HepG2 (cell line): ENCODE measurements at regions not wholly inside any gene's neighbourhood (a gene's known extent, or its start where the extent isn't known, plus 50 kb on each side); places are given as distances from the start of the nearest gene placed in this dataset.

Experiments used
- ATAC-seq: fragments of 200-7000 bp; cut with Tn5 transposase; 3 replicates; pipeline ENCODE4 v1.9.1; 2020; ENCODE audit warnings: mild to moderate bottlenecking, moderate library complexity
- BruUV-seq: library from RNA; stranded (reverse); fragments of 400-500 nt; replicated peaks from 2 replicates; lab custom pipeline; 2021; lab: Mats Ljungman, UMichigan
- CTCF ChIA-PET: fragments of 300-600 bp; formaldehyde crosslinking; extraction: SDS; loops from one replicate; lab custom pipeline; 2021; ENCODE audit warnings: low total read pairs, inconsistent platforms, low intra/inter-chr PET ratio; lab: Yijun Ruan, JAX
- POLR2A ChIA-PET: fragments of 350-600 bp; sonication (Branson Sonifier 250); formaldehyde crosslinking; loops from one replicate; lab custom pipeline; 2020; ENCODE audit warnings: antibody characterized with exemption, inconsistent platforms; lab: Yijun Ruan, JAX
- DNase-seq: peaks from one replicate; pipeline ENCODE4 v3.0.0-alpha.2; 2015; ENCODE audit warnings: low spot score
- FAIRE-seq: peaks from 3 replicates; lab custom pipeline; 2011; peaks lifted over from hg19 to GRCh38; lab: Jason Lieb, UNC
- H2AFZ ChIP-seq: one replicate; pipeline ENCODE4 v1.6.1; 2011; ENCODE audit warnings: low read length, inconsistent platforms
- H3K27ac ChIP-seq: fragments of 300-600 bp; 3 replicates; pipeline ENCODE4 v1.8.0; 2011; ENCODE audit warnings: mixed run types, mild to moderate bottlenecking, mixed read lengths, low read length, inconsistent platforms; ENCODE audit not compliant: insufficient read depth; ENCODE audit errors: extremely low read length
- H3K27me3 ChIP-seq, 2 experiments: fragments of 200-600 bp in 1 of 2; 2 replicates in 1 of 2; 3 replicates in 1 of 2; pipeline versions ENCODE4 v1.6.0 to v1.8.0; 2011; ENCODE audit warnings: low read length in 2 of 2, mild to moderate bottlenecking in 2 of 2, moderate library complexity in 2 of 2, inconsistent platforms in 1 of 2; ENCODE audit not compliant: insufficient read depth in 2 of 2, control insufficient read depth in 1 of 2
- H3K36me3 ChIP-seq, 2 experiments: fragments of 200-600 bp in 1 of 2; replicated peaks in 1 of 2; 2 replicates in 1 of 2; 3 replicates in 1 of 2; pipeline versions ENCODE4 v1.5.1 to v1.8.0; 2011; ENCODE audit warnings: low read length in 2 of 2, inconsistent platforms in 1 of 2; ENCODE audit not compliant: insufficient read depth in 2 of 2, control insufficient read depth in 1 of 2
- H3K4me1 ChIP-seq: 2 replicates; pipeline ENCODE4 v1.5.1; 2012; ENCODE audit warnings: low read length, inconsistent platforms; ENCODE audit not compliant: insufficient read depth
- H3K4me2 ChIP-seq: 2 replicates; pipeline ENCODE4 v1.6.0; 2011; ENCODE audit warnings: low read depth, low read length, inconsistent platforms
- H3K4me3 ChIP-seq, 3 experiments: fragments of 200-600 bp in 1 of 3; sonication (generic), shearing (Covaris generic) in 1 of 3; replicated peaks in 1 of 3; 2 replicates each; pipeline ENCODE4 v1.5.1; 2011 to 2016; ENCODE audit warnings: low read length in 3 of 3, inconsistent platforms in 2 of 3, low read depth in 2 of 3, mild to moderate bottlenecking in 2 of 3, control low read depth in 1 of 3, mixed read lengths in 1 of 3; ENCODE audit not compliant: insufficient read depth in 1 of 3
- H3K79me2 ChIP-seq: one replicate; pipeline ENCODE4 v1.6.1; 2011; ENCODE audit warnings: low read length, inconsistent platforms; ENCODE audit not compliant: insufficient read depth
- H3K9ac ChIP-seq: 2 replicates; pipeline ENCODE4 v1.6.0; 2011; ENCODE audit warnings: mild to moderate bottlenecking, low read depth, low read length, inconsistent platforms; ENCODE audit not compliant: insufficient read depth
- H3K9me3 ChIP-seq: 2 replicates; pipeline ENCODE4 v1.5.1; 2012; ENCODE audit warnings: mild to moderate bottlenecking, low read length
- H4K20me1 ChIP-seq: 2 replicates; pipeline ENCODE4 v1.6.0; 2011; ENCODE audit warnings: inconsistent platforms, mild to moderate bottlenecking, low read length, moderate library complexity; ENCODE audit not compliant: insufficient read depth
- BORCS8-MEF2B ChIP-seq: sonication (generic); formaldehyde crosslinking; IDR thresholded peaks from 2 replicates; pipeline ENCODE4 v1.8.0; 2022; ENCODE audit warnings: mild to moderate bottlenecking, missing genetic modification reagents
- CEBPG ChIP-seq: IDR thresholded peaks from 2 replicates; pipeline ENCODE4 v1.6.1; 2016
- KLF16 ChIP-seq, 2 experiments: sonication (generic) in 1 of 2; formaldehyde crosslinking in 1 of 2; IDR thresholded peaks; 2 replicates each; pipeline versions ENCODE4 v1.6.1 to v1.8.0; 2016 to 2023; ENCODE audit warnings: missing genetic modification reagents in 2 of 2, missing compliant biosample characterization in 1 of 2
- MAZ ChIP-seq, 2 experiments: sonication (generic) in 1 of 2; formaldehyde crosslinking in 1 of 2; IDR thresholded peaks; 2 replicates each; pipeline versions ENCODE4 v1.5.0 to v1.6.1; 2012 to 2020; ENCODE audit warnings: low read depth in 2 of 2, mild to moderate bottlenecking in 2 of 2, borderline replicate concordance in 1 of 2, improper control_type of control experiment in 1 of 2, low read length in 1 of 2, missing genetic modification reagents in 1 of 2, moderate library complexity in 1 of 2
- POGZ ChIP-seq: sonication (generic); formaldehyde crosslinking; IDR thresholded peaks from 2 replicates; pipeline ENCODE4 v1.4.0; 2020; ENCODE audit warnings: mild to moderate bottlenecking, missing genetic modification reagents
- RBAK ChIP-seq: sonication (generic); formaldehyde crosslinking; IDR thresholded peaks from 2 replicates; pipeline ENCODE4 v1.5.1; 2020; ENCODE audit warnings: mild to moderate bottlenecking, missing genetic modification reagents
- SKI ChIP-seq: fragments of 450-650 bp; IDR thresholded peaks from one replicate; pipeline ENCODE4 v1.6.1; 2018; ENCODE audit warnings: mild to moderate bottlenecking; ENCODE audit not compliant: partially characterized antibody
- SRY ChIP-seq: sonication (generic); formaldehyde crosslinking; IDR thresholded peaks from 2 replicates; pipeline ENCODE4 v1.8.0; 2022; ENCODE audit warnings: mild to moderate bottlenecking, missing genetic modification reagents
- TP53 ChIP-seq: sonication (generic); formaldehyde crosslinking; conservative IDR thresholded peaks from 2 replicates; pipeline ENCODE4 v1.4.0; 2020; ENCODE audit warnings: missing genetic modification reagents
- TSC22D2 ChIP-seq: sonication (generic); formaldehyde crosslinking; IDR thresholded peaks from 2 replicates; pipeline ENCODE4 v1.5.1; 2020; ENCODE audit warnings: missing genetic modification reagents, mild to moderate bottlenecking, borderline replicate concordance
- ZNF256 ChIP-seq: sonication (generic); formaldehyde crosslinking; conservative IDR thresholded peaks from 2 replicates; pipeline ENCODE4 v1.4.0; 2020; ENCODE audit warnings: missing genetic modification reagents
- ZNF552 ChIP-seq: sonication (generic); formaldehyde crosslinking; IDR thresholded peaks from 2 replicates; pipeline ENCODE4 v1.9.0; 2022; ENCODE audit warnings: missing genetic modification reagents, mild to moderate bottlenecking, borderline replicate concordance
- ZNF747 ChIP-seq: sonication (generic); formaldehyde crosslinking; IDR thresholded peaks from 2 replicates; pipeline ENCODE4 v1.8.1; 2023; ENCODE audit warnings: missing genetic modification reagents, mild to moderate bottlenecking, borderline replicate concordance
- ZNF792 ChIP-seq: IDR thresholded peaks from 2 replicates; pipeline ENCODE4 v1.6.1; 2016
- ZNF883 ChIP-seq: sonication (generic); formaldehyde crosslinking; IDR thresholded peaks from 2 replicates; pipeline ENCODE4 v1.5.1; 2020; ENCODE audit warnings: mild to moderate bottlenecking, missing genetic modification reagents; ENCODE audit errors: not compliant biosample characterization
- WGBS: methylation state at CpG from one replicate; pipeline ENCODE4 v1.1.6; 2017; ENCODE audit warnings: low lambda C conversion rate; 5-methylcytosine and 5-hydroxymethylcytosine counted together
- in situ Hi-C: cut with HindIII; loops from 2 replicates; pipeline ENCODE4 v1.10.0; 2017; ENCODE audit warnings: low pct_unique_long_range_greater_than_20kb; ENCODE audit not compliant: extremely low pct_ligation_motif_present
- intact Hi-C: fragments of 100-400 bp; cut with micrococcal nuclease; formaldehyde crosslinking; loops from one replicate; pipeline ENCODE4 v1.10.0; 2022; ENCODE audit not compliant: unreplicated experiment
- TF ChIP-seq, protein P1 (sequence below), 2 experiments: fragments of 450-650 bp in 1 of 2; sonication (generic) in 1 of 2; formaldehyde crosslinking; IDR thresholded peaks; 2 replicates each; pipeline versions ENCODE4 v1.5.0 to v1.8.0; 2020 to 2022; ENCODE audit warnings: mild to moderate bottlenecking in 1 of 2, missing genetic modification reagents in 1 of 2

- H3K9me3 ChIP-seq: no peaks in the 10 kb centered on the region
- no peaks in the 10 kb centered on the region for H3K4me1 ChIP-seq
- H3K36me3 ChIP-seq: no peaks in the 10 kb centered on the region
- no peak overlapping the region for H3K9ac ChIP-seq
- POLR2A ChIA-PET: no interaction called here
- CTCF ChIA-PET: no interaction called here
- ATAC-seq: no peak
- 6% methylated on average over 2 of the region's 3 CpGs for WGBS
- TF ChIP-seq ZNF552 (CRISPR knock-in tag) (no peak), MAZ (IDR thresholded peaks at IDR 0.05; ENCODE audit: borderline replicate concordance, low read depth, low read length) (no peak), MAZ (CRISPR knock-in tag; IDR thresholded peaks at IDR 0.05; ENCODE audit: low read depth) (no peak), TSC22D2 (CRISPR knock-in tag) (no peak), ZNF792 (CRISPR knock-in tag) (no peak)
- TF ChIP-seq, protein P1, sequence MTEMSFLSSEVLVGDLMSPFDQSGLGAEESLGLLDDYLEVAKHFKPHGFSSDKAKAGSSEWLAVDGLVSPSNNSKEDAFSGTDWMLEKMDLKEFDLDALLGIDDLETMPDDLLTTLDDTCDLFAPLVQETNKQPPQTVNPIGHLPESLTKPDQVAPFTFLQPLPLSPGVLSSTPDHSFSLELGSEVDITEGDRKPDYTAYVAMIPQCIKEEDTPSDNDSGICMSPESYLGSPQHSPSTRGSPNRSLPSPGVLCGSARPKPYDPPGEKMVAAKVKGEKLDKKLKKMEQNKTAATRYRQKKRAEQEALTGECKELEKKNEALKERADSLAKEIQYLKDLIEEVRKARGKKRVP (CRISPR knock-in tag; IDR thresholded peaks at IDR 0.05): no peak
- in situ Hi-C loops (no loop called here), intact Hi-C loops (no loop called here)
- H4K20me1 ChIP-seq: no peaks in the 10 kb centered on the region
- no TSS peak for BruUV-seq
- no peaks in the 10 kb centered on the region for H3K79me2 ChIP-seq
- H2AFZ ChIP-seq: no peak overlapping the region
- no peak overlapping the region for H3K27ac ChIP-seq
- H3K27me3 ChIP-seq: no peaks in the 10 kb centered on the region
- H3K4me2 ChIP-seq: no peak overlapping the region
- no peak for DNase-seq
- no peak overlapping the region for H3K4me3 ChIP-seq
- no peak for FAIRE-seq
These were observed 181.9 kb downstream of the ESM1 start for GRCh38 chr5:54803471-54804011.

- CTCF ChIA-PET: no interaction called here
- WGBS: 29% methylated on average over 1 of the region's 1 CpG
- ATAC-seq: no peak
- Histone ChIP-seq H3K9me3 (no peaks in the 10 kb centered on the region), H2AFZ (no peak overlapping the region), H3K4me2 (no peak overlapping the region), H3K27me3 (no peaks in the 10 kb centered on the region), H3K9ac (no peak overlapping the region)
- intact Hi-C loops: no loop called here
- BruUV-seq: no TSS peak
- TF ChIP-seq ZNF883 (CRISPR knock-in tag) (no peak), TSC22D2 (CRISPR knock-in tag) (no peak), TP53 (CRISPR knock-in tag) (no peak), CEBPG (CRISPR knock-in tag) (no peak), ZNF256 (CRISPR knock-in tag) (no peak), ZNF747 (CRISPR knock-in tag) (no peak), SRY (CRISPR knock-in tag) (no peak), POGZ (CRISPR knock-in tag) (no peak), SKI (no peak), KLF16 (CRISPR knock-in tag; IDR thresholded peaks at IDR 0.05) (no peak), BORCS8-MEF2B (CRISPR knock-in tag) (no peak), RBAK (CRISPR knock-in tag) (no peak)
- TF ChIP-seq, all 625 proteins: peak for 0
- DNase-seq: no peak
- H4K20me1 ChIP-seq: no peaks in the 10 kb centered on the region
- no peaks in the 10 kb centered on the region for H3K36me3 ChIP-seq
- no peak for FAIRE-seq
- no peak overlapping the region for H3K4me3 ChIP-seq
- no peak overlapping the region for H3K27ac ChIP-seq
- H3K79me2 ChIP-seq: no peaks in the 10 kb centered on the region
- POLR2A ChIA-PET: no interaction called here
- no peaks in the 10 kb centered on the region for H3K4me1 ChIP-seq
- in situ Hi-C loops: no loop called here
These were observed 185.7 kb downstream of the ESM1 start for GRCh38 chr5:54799645-54800044.
